DND-41 (cell line): ENCODE measurements at regions not wholly inside any gene's neighbourhood (a gene's known extent, or its start where the extent isn't known, plus 50 kb on each side); places are given as distances from the start of the nearest gene placed in this dataset.

Source experiments
- ATAC-seq: fragments of 200-7000 bp; cut with Tn5 transposase; 3 replicates; pipeline ENCODE4 v1.9.1; 2021; ENCODE audit warnings: low read depth; ENCODE audit not compliant: insufficient read depth
- DNase-seq: peaks from one replicate; pipeline ENCODE4 v3.0.0-alpha.2; 2020
- H2AFZ ChIP-seq: 2 replicates; pipeline ENCODE4 v1.6.0; 2012; ENCODE audit warnings: low read depth, low read length
- H3K27ac ChIP-seq: 2 replicates; pipeline ENCODE4 v1.5.1; 2012; ENCODE audit warnings: low read length, inconsistent platforms
- H3K27me3 ChIP-seq: fragments of 200-600 bp; sonication (generic); 2 replicates; pipeline ENCODE4 v1.6.0; 2012; ENCODE audit warnings: low read length, mild to moderate bottlenecking, inconsistent platforms; ENCODE audit not compliant: insufficient read depth, poor library complexity
- H3K36me3 ChIP-seq: 2 replicates; pipeline ENCODE4 v1.5.1; 2012; ENCODE audit warnings: low read length, inconsistent platforms; ENCODE audit not compliant: insufficient read depth
- H3K4me1 ChIP-seq: 2 replicates; pipeline ENCODE4 v1.5.1; 2012; ENCODE audit warnings: mild to moderate bottlenecking, low read length; ENCODE audit not compliant: insufficient read depth
- H3K4me2 ChIP-seq: 2 replicates; pipeline ENCODE4 v1.6.0; 2012; ENCODE audit warnings: mild to moderate bottlenecking, moderate library complexity, low read length, inconsistent platforms; ENCODE audit not compliant: insufficient read depth
- H3K4me3 ChIP-seq, 2 experiments: fragments of 200-600 bp in 1 of 2; shearing (Covaris generic) in 1 of 2; 2 replicates each; pipeline ENCODE4 v1.5.1; 2012 to 2016; ENCODE audit warnings: inconsistent platforms in 2 of 2, low read length in 2 of 2, mild to moderate bottlenecking in 2 of 2, low read depth in 1 of 2, moderate library complexity in 1 of 2
- H3K79me2 ChIP-seq: 2 replicates; pipeline ENCODE4 v1.6.0; 2012; ENCODE audit warnings: low read length, inconsistent platforms; ENCODE audit not compliant: insufficient read depth
- H3K9ac ChIP-seq: 2 replicates; pipeline ENCODE4 v1.6.0; 2012; ENCODE audit warnings: low read depth, mild to moderate bottlenecking, inconsistent platforms, low read length, moderate library complexity
- H3K9me3 ChIP-seq: 2 replicates; pipeline ENCODE4 v1.5.1; 2012; ENCODE audit warnings: low read length, moderate library complexity, mild to moderate bottlenecking, inconsistent platforms; ENCODE audit not compliant: insufficient read depth, severe bottlenecking
- H4K20me1 ChIP-seq: 2 replicates; pipeline ENCODE4 v1.6.0; 2012; ENCODE audit warnings: low read length; ENCODE audit not compliant: insufficient read depth
- EZH2 ChIP-seq: IDR thresholded peaks from 3 replicates; pipeline ENCODE4 v1.6.1; 2012; ENCODE audit warnings: borderline replicate concordance, low read depth, mild to moderate bottlenecking, moderate library complexity, low read length, inconsistent platforms; ENCODE audit not compliant: severe bottlenecking
- TF ChIP-seq, protein P1 (sequence below): IDR thresholded peaks from 2 replicates; pipeline ENCODE4 v1.5.1; 2012; ENCODE audit warnings: borderline replicate concordance, low read length, moderate library complexity, mild to moderate bottlenecking; ENCODE audit not compliant: poor library complexity, severe bottlenecking; ENCODE audit errors: extremely low read depth

DNA sequence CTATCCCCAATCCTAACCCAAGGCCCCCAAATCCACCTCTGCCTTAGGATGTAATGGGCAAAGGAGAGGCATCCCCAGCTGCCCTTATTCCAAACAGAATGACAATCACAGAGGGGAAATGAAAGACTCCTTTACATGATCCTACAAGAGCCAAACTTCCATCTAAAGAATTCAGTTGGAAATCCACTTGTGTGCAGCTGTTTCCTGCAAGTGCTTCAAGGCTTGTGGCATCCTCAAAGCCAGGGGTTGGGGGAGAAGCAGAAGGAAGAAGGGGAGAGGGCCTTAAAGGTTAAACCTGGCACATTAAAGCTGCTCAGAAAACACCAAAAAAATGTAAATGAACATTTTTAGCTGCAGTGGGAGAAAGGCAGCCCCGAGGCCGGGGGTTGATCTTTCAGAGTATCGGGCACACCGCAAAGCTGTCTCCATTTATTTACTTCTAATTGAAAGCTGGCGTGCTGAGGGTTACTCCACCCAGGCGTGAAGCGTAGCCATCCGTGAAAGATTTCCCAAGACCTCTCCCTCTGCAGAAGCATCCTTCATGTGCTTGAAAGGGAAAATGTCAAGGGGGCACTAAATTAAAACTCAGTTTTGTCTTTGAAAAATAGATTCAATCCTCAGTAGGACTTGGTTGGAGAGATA is 217.8 kb downstream of the SHQ1 start:
- Histone ChIP-seq H3K4me2 (no peak overlapping the region), H3K9me3 (peaks cover 2% of the 10 kb centered on the region), H2AFZ (no peak overlapping the region), H3K4me1 (peaks cover 19% of the 10 kb centered on the region), H4K20me1 (no peaks in the 10 kb centered on the region), H3K36me3 (no peaks in the 10 kb centered on the region), H3K4me3 (no peak overlapping the region), H3K9ac (no peak overlapping the region), H3K27ac (no peak overlapping the region), H3K27me3 (no peaks in the 10 kb centered on the region), H3K79me2 (no peaks in the 10 kb centered on the region)
- DNase-seq (no peak), ATAC-seq (no peak)
- TF ChIP-seq, protein P1, sequence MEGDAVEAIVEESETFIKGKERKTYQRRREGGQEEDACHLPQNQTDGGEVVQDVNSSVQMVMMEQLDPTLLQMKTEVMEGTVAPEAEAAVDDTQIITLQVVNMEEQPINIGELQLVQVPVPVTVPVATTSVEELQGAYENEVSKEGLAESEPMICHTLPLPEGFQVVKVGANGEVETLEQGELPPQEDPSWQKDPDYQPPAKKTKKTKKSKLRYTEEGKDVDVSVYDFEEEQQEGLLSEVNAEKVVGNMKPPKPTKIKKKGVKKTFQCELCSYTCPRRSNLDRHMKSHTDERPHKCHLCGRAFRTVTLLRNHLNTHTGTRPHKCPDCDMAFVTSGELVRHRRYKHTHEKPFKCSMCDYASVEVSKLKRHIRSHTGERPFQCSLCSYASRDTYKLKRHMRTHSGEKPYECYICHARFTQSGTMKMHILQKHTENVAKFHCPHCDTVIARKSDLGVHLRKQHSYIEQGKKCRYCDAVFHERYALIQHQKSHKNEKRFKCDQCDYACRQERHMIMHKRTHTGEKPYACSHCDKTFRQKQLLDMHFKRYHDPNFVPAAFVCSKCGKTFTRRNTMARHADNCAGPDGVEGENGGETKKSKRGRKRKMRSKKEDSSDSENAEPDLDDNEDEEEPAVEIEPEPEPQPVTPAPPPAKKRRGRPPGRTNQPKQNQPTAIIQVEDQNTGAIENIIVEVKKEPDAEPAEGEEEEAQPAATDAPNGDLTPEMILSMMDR: no peak
- no peak for TF ChIP-seq EZH2

DNA sequence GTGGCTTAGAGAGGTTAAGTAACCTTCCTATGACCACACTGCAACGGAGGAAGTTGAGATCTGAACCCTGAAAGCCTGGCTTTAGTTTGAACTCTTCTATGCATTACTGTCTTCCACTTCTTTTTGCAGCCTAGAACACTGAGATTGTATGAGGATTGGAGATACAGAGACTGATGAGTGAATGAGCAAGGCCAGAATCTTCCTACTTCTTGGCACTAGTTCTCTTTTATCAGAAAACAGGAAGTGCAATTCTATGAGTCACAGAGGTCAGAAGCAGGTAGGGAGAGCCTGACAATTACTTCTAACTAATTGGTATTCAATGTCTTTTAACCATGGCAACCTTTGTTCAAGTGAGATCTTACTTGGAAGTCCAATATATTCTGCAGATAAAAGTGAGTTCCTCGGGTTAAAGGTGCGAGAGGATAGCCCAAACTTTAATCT is 219.0 kb downstream of the SHQ1 start:
- Histone ChIP-seq H3K36me3 (no peaks in the 10 kb centered on the region), H3K4me1 (peaks cover 19% of the 10 kb centered on the region), H3K4me3 (no peak overlapping the region), H3K9ac (no peak overlapping the region), H3K9me3 (peaks cover 2% of the 10 kb centered on the region), H2AFZ (peak overlapping the region; percentile 59; the same call in 1 of the 2 replicates), H3K4me2 (no peak overlapping the region), H3K79me2 (no peaks in the 10 kb centered on the region), H4K20me1 (no peaks in the 10 kb centered on the region), H3K27ac (no peak overlapping the region), H3K27me3 (no peaks in the 10 kb centered on the region)
- DNase-seq (no peak), ATAC-seq (peak; percentile 71)
- no peak for TF ChIP-seq EZH2
- TF ChIP-seq, protein P1: no peak

DNA sequence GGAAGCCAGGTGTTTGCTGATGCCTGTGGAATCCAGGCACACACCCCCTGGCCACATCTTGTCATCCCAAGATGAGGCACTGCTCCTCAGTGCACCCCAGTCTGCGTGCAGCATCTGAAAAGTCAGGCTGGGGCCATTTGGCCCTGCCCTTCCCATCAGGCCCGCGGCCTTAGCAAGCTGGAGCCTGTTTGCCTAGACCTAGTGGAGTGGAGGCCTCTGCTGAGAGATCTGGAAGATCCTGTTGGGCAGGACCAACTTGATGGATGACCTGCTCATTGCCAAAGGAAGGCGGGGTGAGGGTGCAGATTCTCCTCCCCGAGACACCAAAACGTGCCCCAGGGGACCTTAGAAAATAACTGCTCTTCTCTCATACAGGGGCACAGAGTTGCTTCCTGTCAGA is 220.2 kb downstream of the SHQ1 start:
- DNase-seq (no peak), ATAC-seq (peak; percentile 27; the same call in 1 of the 3 replicates)
- Histone ChIP-seq H3K79me2 (no peaks in the 10 kb centered on the region), H2AFZ (no peak overlapping the region), H3K4me2 (no peak overlapping the region), H3K27ac (no peak overlapping the region), H3K4me1 (peaks cover 19% of the 10 kb centered on the region), H3K9me3 (peaks cover 2% of the 10 kb centered on the region), H3K9ac (no peak overlapping the region), H3K27me3 (no peaks in the 10 kb centered on the region), H4K20me1 (no peaks in the 10 kb centered on the region), H3K36me3 (no peaks in the 10 kb centered on the region), H3K4me3 (no peak overlapping the region)
- TF ChIP-seq, protein P1: no peak
- TF ChIP-seq EZH2: no peak

DNA sequence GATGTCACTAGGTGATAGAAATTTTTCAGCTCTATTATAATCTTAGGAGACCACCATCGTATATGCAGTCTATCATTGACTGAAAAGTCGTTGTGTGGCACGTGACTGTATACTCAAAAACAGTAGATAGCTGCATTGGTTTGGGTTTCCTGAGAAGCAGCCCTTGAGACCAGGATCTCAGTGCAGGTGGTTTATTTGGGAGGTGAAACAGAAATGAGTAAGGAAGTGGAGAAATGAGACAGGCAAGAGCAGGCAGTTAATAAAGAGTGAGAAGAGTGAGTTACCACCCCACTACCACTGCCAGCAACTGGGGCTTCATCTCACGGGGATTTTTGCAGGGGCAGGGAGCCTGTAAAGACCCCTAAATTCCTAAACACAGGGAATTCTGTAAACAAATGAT is 221.0 kb downstream of the SHQ1 start:
- Histone ChIP-seq H3K9ac (no peak overlapping the region), H3K36me3 (no peaks in the 10 kb centered on the region), H3K9me3 (peaks cover under 1% of the 10 kb centered on the region), H2AFZ (no peak overlapping the region), H3K4me3 (no peak overlapping the region), H3K4me1 (peaks cover 19% of the 10 kb centered on the region), H3K4me2 (no peak overlapping the region), H3K27me3 (no peaks in the 10 kb centered on the region), H4K20me1 (no peaks in the 10 kb centered on the region), H3K27ac (no peak overlapping the region), H3K79me2 (no peaks in the 10 kb centered on the region)
- ATAC-seq (peak; percentile 38; the same call in 1 of the 3 replicates), DNase-seq (no peak)
- TF ChIP-seq, protein P1: no peak
- no peak for TF ChIP-seq EZH2
